Stromal cell of bone marrow (primary cell): ENCODE measurements at regions not wholly inside any gene's neighbourhood (a gene's known extent, or its start where the extent isn't known, plus 50 kb on each side); places are given as distances from the start of the nearest gene placed in this dataset.
"Not testable (repeated sequence)": the region's sequence is repeated elsewhere in the genome, so short reads cannot be mapped to it uniquely, and the experiment has no call there.

ENCODE experiments used
- DNase-seq: peaks from one replicate; pipeline ENCODE4 v3.0.0-alpha.2; 2012; ENCODE audit warnings: low read depth

- peak; percentile 36 for DNase-seq
Measured at GRCh38 chr3:175951047-175951694, 1092.0 kb downstream of the NAALADL2 start.

GRCh38 chr3:175948041-175948440 is 1088.9 kb downstream of the NAALADL2 start:
- DNase-seq: no peak

- no peak for DNase-seq
Measured at GRCh38 chr3:175941352-175941751, 1082.2 kb downstream of the NAALADL2 start.

GRCh38 chr3:175940881-175941280 is 1081.7 kb downstream of the NAALADL2 start:
- DNase-seq: no peak

GRCh38 chr3:175940243-175940642 is 1081.1 kb downstream of the NAALADL2 start:
- DNase-seq: no peak

GRCh38 chr3:175937367-175937766 is 1078.2 kb downstream of the NAALADL2 start:
- DNase-seq: not testable (repeated sequence)

- peak; percentile 13 for DNase-seq
Measured at GRCh38 chr3:175932586-175932985, 1073.5 kb downstream of the NAALADL2 start.

- no peak for DNase-seq
Measured at GRCh38 chr3:175919133-175919532, 1060.0 kb downstream of the NAALADL2 start.

- peak; percentile 36 for DNase-seq
Measured at GRCh38 chr3:175916191-175916934, 1057.2 kb downstream of the NAALADL2 start.

- DNase-seq: no peak
Measured at GRCh38 chr3:175914785-175915184, 1055.7 kb downstream of the NAALADL2 start.

- no peak for DNase-seq
Measured at GRCh38 chr3:175913286-175913685, 1054.2 kb downstream of the NAALADL2 start.

- no peak for DNase-seq
Measured at GRCh38 chr3:175911937-175912336, 1052.8 kb downstream of the NAALADL2 start.

- DNase-seq: no peak
Measured at GRCh38 chr3:175902226-175902625, 1043.1 kb downstream of the NAALADL2 start.

- no peak for DNase-seq
Measured at GRCh38 chr3:175898194-175898593, 1039.1 kb downstream of the NAALADL2 start.

- DNase-seq: no peak
Measured at GRCh38 chr3:175896655-175897054, 1037.5 kb downstream of the NAALADL2 start.

GRCh38 chr3:175895731-175896130 is 1036.6 kb downstream of the NAALADL2 start:
- no peak for DNase-seq

- no peak for DNase-seq
Measured at GRCh38 chr3:175893566-175893965, 1034.4 kb downstream of the NAALADL2 start.

GRCh38 chr3:175890066-175890465 is 1030.9 kb downstream of the NAALADL2 start:
- no peak for DNase-seq

GRCh38 chr3:175885231-175885766 is 1026.2 kb downstream of the NAALADL2 start:
- no peak for DNase-seq

GRCh38 chr3:175879417-175879816 is 1020.3 kb downstream of the NAALADL2 start:
- DNase-seq: no peak

- no peak for DNase-seq
Measured at GRCh38 chr3:175869404-175869803, 1010.3 kb downstream of the NAALADL2 start.

GRCh38 chr3:175868626-175869025 is 1009.5 kb downstream of the NAALADL2 start:
- no peak for DNase-seq

- DNase-seq: no peak
Measured at GRCh38 chr3:175865724-175866123, 1006.6 kb downstream of the NAALADL2 start.
